ENCODE measurements at regions not wholly inside any gene's neighbourhood (a gene's known extent, or its start where the extent isn't known, plus 50 kb on each side); places are given as distances from the start of the nearest gene placed in this dataset.

DNA sequence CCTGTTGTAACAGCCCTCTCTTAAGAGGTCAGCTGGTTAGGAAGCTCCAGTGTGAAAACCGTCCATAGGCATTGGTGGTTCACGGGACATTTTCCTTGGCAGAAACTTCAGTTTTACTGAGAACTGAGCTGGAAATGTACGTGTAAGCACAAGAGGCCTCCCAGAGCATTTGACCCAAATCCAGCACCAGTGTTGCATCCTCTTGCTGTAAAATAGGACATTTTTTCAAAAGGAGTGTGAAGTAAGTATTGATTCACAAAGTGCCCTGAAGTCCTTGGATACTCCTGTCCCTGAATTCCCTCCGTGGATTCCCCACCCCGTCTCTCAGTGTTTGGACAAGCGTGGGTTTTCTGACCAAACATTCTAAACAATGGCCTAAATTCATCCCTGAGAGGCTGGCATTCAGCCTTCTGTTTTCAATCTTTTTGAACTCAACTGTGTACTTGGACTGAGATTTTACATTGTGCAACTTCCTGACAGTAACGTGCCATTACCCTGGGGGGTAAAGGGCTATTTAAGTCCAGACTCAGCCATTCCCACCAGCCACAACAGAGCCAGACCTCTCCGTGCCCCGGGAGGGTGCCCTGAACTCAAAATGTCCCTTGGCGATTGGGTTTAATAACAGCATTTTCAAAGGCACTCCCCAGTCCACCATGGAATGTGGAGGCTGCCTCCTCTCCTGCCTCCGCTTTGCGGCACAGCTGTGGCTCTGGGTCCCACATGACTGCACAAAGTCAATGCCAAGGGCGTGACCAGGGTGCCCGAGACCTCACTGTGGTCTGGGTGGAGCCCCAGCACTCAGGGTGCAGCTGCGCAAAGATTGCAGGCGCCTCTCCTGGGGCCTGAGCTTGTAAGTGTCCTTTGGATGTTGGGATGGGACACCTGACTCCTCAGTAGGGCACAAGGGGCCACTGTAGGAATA lies 92.7 kb upstream of the AFDN start:
- H3K9me3 Mint-ChIP-seq (ENCODE audit: unreplicated experiment): peaks cover 5% of the 10 kb centered on the region
- DNase-seq (ENCODE audit: low spot score): no peak
- peaks cover 12% of the 10 kb centered on the region for H3K36me3 Mint-ChIP-seq (ENCODE audit: low read depth, unreplicated experiment)
- peak overlapping the region; percentile 36 for H3K27ac Mint-ChIP-seq (ENCODE audit: unreplicated experiment)
- H3K27me3 Mint-ChIP-seq (ENCODE audit: unreplicated experiment): peaks cover 14% of the 10 kb centered on the region
- TF ChIP-seq, protein P1, sequence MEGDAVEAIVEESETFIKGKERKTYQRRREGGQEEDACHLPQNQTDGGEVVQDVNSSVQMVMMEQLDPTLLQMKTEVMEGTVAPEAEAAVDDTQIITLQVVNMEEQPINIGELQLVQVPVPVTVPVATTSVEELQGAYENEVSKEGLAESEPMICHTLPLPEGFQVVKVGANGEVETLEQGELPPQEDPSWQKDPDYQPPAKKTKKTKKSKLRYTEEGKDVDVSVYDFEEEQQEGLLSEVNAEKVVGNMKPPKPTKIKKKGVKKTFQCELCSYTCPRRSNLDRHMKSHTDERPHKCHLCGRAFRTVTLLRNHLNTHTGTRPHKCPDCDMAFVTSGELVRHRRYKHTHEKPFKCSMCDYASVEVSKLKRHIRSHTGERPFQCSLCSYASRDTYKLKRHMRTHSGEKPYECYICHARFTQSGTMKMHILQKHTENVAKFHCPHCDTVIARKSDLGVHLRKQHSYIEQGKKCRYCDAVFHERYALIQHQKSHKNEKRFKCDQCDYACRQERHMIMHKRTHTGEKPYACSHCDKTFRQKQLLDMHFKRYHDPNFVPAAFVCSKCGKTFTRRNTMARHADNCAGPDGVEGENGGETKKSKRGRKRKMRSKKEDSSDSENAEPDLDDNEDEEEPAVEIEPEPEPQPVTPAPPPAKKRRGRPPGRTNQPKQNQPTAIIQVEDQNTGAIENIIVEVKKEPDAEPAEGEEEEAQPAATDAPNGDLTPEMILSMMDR (IDR thresholded peaks at IDR 0.05; ENCODE audit: unreplicated experiment): no peak
- H3K4me3 Mint-ChIP-seq (ENCODE audit: unreplicated experiment): peak overlapping the region; percentile 63
- peaks cover 15% of the 10 kb centered on the region for H3K4me1 Mint-ChIP-seq (ENCODE audit: unreplicated experiment)

DNA sequence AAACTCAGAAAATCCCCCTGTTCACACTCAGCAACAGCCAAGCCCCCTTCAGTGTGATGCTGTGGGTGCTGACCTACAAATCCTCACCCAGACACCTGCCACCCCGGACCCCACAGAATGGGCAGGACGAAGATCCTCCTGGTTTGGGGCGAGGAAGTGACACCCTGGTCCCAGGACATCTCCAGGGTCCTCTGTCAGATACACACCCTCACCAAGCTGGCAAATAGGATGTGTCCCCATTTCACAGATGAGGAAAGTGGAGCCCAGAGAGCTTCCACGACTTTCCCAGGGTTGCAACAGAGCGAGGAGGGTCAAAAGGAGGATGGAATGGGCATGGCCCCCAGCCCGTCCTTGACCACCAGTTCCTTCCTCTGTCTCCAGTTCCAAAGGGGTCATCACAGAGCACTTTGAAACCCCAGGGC lies 92.0 kb upstream of the AFDN start:
- H3K4me3 Mint-ChIP-seq (ENCODE audit: unreplicated experiment): no peak overlapping the region
- no peak overlapping the region for H3K27ac Mint-ChIP-seq (ENCODE audit: unreplicated experiment)
- TF ChIP-seq, protein P1 (IDR thresholded peaks at IDR 0.05; ENCODE audit: unreplicated experiment): no peak
- peaks cover 5% of the 10 kb centered on the region for H3K9me3 Mint-ChIP-seq (ENCODE audit: unreplicated experiment)
- H3K27me3 Mint-ChIP-seq (ENCODE audit: unreplicated experiment): peaks cover 14% of the 10 kb centered on the region
- peaks cover 15% of the 10 kb centered on the region for H3K4me1 Mint-ChIP-seq (ENCODE audit: unreplicated experiment)
- peaks cover 12% of the 10 kb centered on the region for H3K36me3 Mint-ChIP-seq (ENCODE audit: low read depth, unreplicated experiment)
- DNase-seq (ENCODE audit: low spot score): no peak

DNA sequence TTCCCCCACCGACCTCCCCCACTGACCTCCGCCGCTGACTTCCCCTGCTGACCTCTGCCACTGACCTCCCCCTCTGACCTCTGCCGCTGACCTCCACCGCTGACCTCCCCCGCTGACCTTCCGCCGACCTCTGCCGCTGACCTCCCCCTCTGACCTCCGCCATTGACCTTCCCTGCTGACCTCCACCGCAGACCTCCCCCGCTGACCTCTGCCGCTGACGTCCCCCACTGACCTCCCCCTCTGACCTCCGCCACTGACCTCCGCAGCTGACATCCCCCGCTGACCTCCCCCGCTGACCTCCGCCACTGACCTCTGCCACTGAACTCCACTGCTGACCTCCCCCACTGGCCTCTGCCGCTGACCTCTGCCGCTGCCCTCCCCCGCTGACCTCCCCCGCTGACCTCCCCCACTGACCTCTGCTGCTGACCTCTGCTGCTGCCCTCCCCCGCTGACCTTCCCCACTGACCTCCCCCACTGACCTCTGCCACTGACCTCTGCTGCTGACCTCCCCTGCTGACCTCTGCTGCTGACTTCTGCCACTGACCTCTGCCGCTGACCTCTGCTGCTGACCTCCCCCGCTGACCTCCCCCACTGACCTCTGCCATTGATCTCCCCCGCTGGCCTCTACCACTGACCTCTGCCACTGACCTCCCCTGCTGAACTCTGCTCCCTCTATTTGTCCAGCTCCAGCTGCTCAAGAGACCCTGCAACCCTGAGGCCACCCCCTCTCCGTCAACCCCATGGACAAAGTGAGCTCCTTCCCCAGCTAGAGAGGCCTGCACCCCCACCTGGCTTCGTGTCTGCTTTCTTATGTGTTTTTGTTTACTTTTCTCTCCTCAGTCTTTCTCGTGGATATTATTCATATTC lies 91.4 kb upstream of the AFDN start:
- Mint-ChIP-seq H3K27ac (ENCODE audit: unreplicated experiment) (no peak overlapping the region), H3K9me3 (ENCODE audit: unreplicated experiment) (peaks cover 5% of the 10 kb centered on the region), H3K36me3 (ENCODE audit: low read depth, unreplicated experiment) (peaks cover 12% of the 10 kb centered on the region), H3K4me1 (ENCODE audit: unreplicated experiment) (peaks cover 15% of the 10 kb centered on the region), H3K27me3 (ENCODE audit: unreplicated experiment) (peaks cover 14% of the 10 kb centered on the region), H3K4me3 (ENCODE audit: unreplicated experiment) (no peak overlapping the region)
- TF ChIP-seq, protein P1 (IDR thresholded peaks at IDR 0.05; ENCODE audit: unreplicated experiment): no peak
- DNase-seq (ENCODE audit: low spot score): no peak

DNA sequence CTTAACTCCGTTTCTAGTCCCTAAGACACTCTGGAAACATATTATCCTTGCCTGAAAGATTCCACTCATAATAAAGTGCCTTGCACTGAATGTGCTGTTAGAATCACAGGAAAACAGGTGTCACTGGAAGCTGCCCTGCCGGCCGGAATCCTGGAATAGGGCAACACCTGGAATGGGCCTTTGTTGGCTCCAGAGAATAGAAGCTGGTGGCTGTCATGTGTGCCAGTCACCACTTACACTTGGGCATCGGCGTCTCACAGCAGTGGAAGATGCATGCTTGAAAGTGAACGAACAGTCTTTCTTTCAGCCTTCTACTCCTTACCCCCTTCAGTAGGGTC lies 90.8 kb upstream of the AFDN start:
- H3K4me1 Mint-ChIP-seq (ENCODE audit: unreplicated experiment): peaks cover 15% of the 10 kb centered on the region

More for the DNA sequence above, 90.8 kb upstream of the AFDN start:
- H3K27ac Mint-ChIP-seq (ENCODE audit: unreplicated experiment): no peak overlapping the region
- H3K36me3 Mint-ChIP-seq (ENCODE audit: low read depth, unreplicated experiment): peaks cover 12% of the 10 kb centered on the region
- peaks cover 14% of the 10 kb centered on the region for H3K27me3 Mint-ChIP-seq (ENCODE audit: unreplicated experiment)
- peaks cover 5% of the 10 kb centered on the region for H3K9me3 Mint-ChIP-seq (ENCODE audit: unreplicated experiment)
- TF ChIP-seq, protein P1 (IDR thresholded peaks at IDR 0.05; ENCODE audit: unreplicated experiment): no peak
- no peak overlapping the region for H3K4me3 Mint-ChIP-seq (ENCODE audit: unreplicated experiment)
- DNase-seq (ENCODE audit: low spot score): no peak

All from endothelial cell (in vitro differentiated cells).